GM19463 (cell line): ENCODE measurements at regions not wholly inside any gene's neighbourhood (a gene's known extent, or its start where the extent isn't known, plus 50 kb on each side); places are given as distances from the start of the nearest gene placed in this dataset.

Source experiments
- ATAC-seq: cut with Tn5 transposase; IDR thresholded peaks from one replicate; pipeline ENCODE4 v1.9.1; 2021; ENCODE audit warnings: mild to moderate bottlenecking, moderate library complexity; ENCODE audit not compliant: unreplicated experiment

GRCh38 chr2:5985536-5986385 lies 293.6 kb downstream of the SOX11 start:
- no peak for ATAC-seq

GRCh38 chr2:5986801-5987787 lies 294.9 kb downstream of the SOX11 start:
- no peak for ATAC-seq

GRCh38 chr2:5988120-5988519 lies 295.9 kb downstream of the SOX11 start:
- no peak for ATAC-seq

- ATAC-seq, result no peak
Measured at GRCh38 chr2:5990086-5990485, 297.9 kb downstream of the SOX11 start.

- no peak for ATAC-seq
Measured at GRCh38 chr2:5991305-5991968, 299.3 kb downstream of the SOX11 start.

- no peak for ATAC-seq
Measured at GRCh38 chr2:5995832-5996231, 303.6 kb downstream of the SOX11 start.

- no peak for ATAC-seq
Measured at GRCh38 chr2:6008186-6008585, 316.0 kb downstream of the SOX11 start.

- no peak for ATAC-seq
Measured at GRCh38 chr2:6008726-6009125, 316.5 kb downstream of the SOX11 start.

GRCh38 chr2:6010163-6010562 lies 318.0 kb downstream of the SOX11 start:
- no peak for ATAC-seq

- ATAC-seq, result no peak
Measured at GRCh38 chr2:6011921-6012320, 319.7 kb downstream of the SOX11 start.

GRCh38 chr2:6017736-6018286 lies 325.6 kb downstream of the SOX11 start:
- no peak for ATAC-seq

GRCh38 chr2:6024229-6024628 lies 332.0 kb downstream of the SOX11 start:
- ATAC-seq, result no peak

GRCh38 chr2:6024784-6025183 lies 332.6 kb downstream of the SOX11 start:
- ATAC-seq, result no peak

- no peak for ATAC-seq
Measured at GRCh38 chr2:6025391-6025790, 333.2 kb downstream of the SOX11 start.

GRCh38 chr2:6027066-6027465 lies 334.9 kb downstream of the SOX11 start:
- ATAC-seq, result no peak

GRCh38 chr2:6031200-6031867 lies 339.1 kb downstream of the SOX11 start:
- no peak for ATAC-seq

- no peak for ATAC-seq
Measured at GRCh38 chr2:6036211-6036610, 344.0 kb downstream of the SOX11 start.

- ATAC-seq, result no peak
Measured at GRCh38 chr2:6043238-6043637, 351.1 kb downstream of the SOX11 start.

GRCh38 chr2:6052649-6053048 lies 360.5 kb downstream of the SOX11 start:
- ATAC-seq, result no peak

GRCh38 chr2:6053743-6054142 lies 361.6 kb downstream of the SOX11 start:
- ATAC-seq, result no peak
